ENCODE measurements at regions not wholly inside any gene's neighbourhood (a gene's known extent, or its start where the extent isn't known, plus 50 kb on each side); places are given as distances from the start of the nearest gene placed in this dataset.

DNA sequence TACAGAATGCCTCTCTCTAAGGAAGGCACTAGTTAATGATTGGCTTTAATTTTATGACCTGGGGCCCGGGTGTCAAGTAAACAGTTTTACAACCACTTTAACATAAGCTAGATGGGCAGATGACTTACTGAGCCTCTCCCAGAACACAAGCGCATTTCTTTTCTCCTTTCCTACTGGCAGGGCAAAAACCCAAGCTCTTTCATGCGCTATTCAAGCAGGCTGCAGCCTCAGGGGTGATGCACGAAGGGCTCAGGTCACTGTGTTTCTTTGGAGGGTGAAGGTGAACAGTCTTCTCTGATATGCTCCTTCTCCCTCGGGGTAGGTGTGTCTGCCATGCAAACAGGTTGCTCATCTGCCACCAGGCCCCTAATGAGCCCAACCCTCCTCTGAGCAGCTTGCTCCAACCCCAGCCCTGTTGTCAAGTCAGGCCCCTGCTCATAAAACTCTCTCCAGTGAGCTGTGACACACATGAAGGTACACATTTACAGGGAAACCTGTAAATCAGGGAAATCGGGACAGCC lies 73.5 kb upstream of the CDH4 start:
- H3K36me3 Mint-ChIP-seq = no peaks in the 10 kb centered on the region
- H3K4me3 Mint-ChIP-seq = no peak overlapping the region
- peaks cover 2% of the 10 kb centered on the region for H3K27me3 Mint-ChIP-seq
- H3K4me1 Mint-ChIP-seq = no peaks in the 10 kb centered on the region
- H3K27ac Mint-ChIP-seq = no peak overlapping the region
- no peaks in the 10 kb centered on the region for H3K9me3 Mint-ChIP-seq

DNA sequence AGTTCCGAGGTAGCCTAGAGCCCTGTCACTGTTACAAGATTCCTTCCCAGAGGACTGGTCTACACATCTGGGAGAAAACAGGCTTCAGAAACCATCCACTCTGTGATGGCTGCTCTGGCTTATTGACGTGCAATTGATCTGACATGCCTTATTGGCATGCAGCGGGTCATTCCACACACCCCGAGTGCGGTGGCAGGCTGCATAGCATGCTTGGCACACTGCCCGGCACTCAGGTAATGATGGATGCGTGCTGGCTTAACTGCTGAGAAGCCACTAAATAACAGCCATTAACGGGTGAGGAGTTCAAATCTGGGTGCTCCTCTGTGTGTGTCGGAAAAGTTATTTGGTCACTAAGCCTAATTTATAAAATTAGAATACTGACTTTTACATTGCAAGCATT lies 67.9 kb upstream of the CDH4 start:
- peaks cover 3% of the 10 kb centered on the region for H3K9me3 Mint-ChIP-seq
- H3K27ac Mint-ChIP-seq = no peak overlapping the region
- peaks cover 1% of the 10 kb centered on the region for H3K27me3 Mint-ChIP-seq
- H3K4me3 Mint-ChIP-seq = no peak overlapping the region
- no peaks in the 10 kb centered on the region for H3K36me3 Mint-ChIP-seq
- no peaks in the 10 kb centered on the region for H3K4me1 Mint-ChIP-seq

DNA sequence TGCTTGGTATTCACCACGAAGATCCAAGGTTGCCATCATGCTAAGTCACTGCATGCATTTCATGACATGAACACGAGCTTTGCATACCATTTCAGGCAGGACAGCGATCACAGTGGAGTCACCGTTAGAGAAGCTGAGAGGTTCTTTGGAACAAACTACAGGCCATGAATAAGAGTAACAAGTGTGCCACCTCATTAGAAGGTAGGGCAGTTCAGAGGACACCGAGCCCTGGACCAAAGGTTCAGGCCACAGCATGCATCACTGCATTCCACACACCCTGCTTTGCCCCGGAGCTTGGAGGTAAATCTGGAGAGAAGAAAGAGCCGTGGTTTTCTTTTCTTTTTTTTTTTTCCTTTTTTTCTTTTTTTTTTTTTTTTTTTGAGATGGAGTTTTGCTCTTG lies 66.9 kb upstream of the CDH4 start:
- H3K4me1 Mint-ChIP-seq = no peaks in the 10 kb centered on the region

GRCh38 chr20:61185841-61186601 lies 66.0 kb upstream of the CDH4 start:
- H3K4me3 Mint-ChIP-seq = no peak overlapping the region
- H3K4me1 Mint-ChIP-seq = no peaks in the 10 kb centered on the region
- peaks cover 3% of the 10 kb centered on the region for H3K9me3 Mint-ChIP-seq
- H3K27ac Mint-ChIP-seq = no peak overlapping the region
- peaks cover 4% of the 10 kb centered on the region for H3K27me3 Mint-ChIP-seq
- no peaks in the 10 kb centered on the region for H3K36me3 Mint-ChIP-seq

More for the DNA sequence above, 66.9 kb upstream of the CDH4 start:
- H3K4me3 Mint-ChIP-seq = no peak overlapping the region
- no peak overlapping the region for H3K27ac Mint-ChIP-seq
- peaks cover 3% of the 10 kb centered on the region for H3K9me3 Mint-ChIP-seq
- no peaks in the 10 kb centered on the region for H3K36me3 Mint-ChIP-seq
- H3K27me3 Mint-ChIP-seq = peaks cover 1% of the 10 kb centered on the region

GRCh38 chr20:61186771-61187472 lies 65.1 kb upstream of the CDH4 start:
- Mint-ChIP-seq H3K27me3 (peaks cover 4% of the 10 kb centered on the region), H3K4me1 (no peaks in the 10 kb centered on the region), H3K9me3 (peaks cover 3% of the 10 kb centered on the region), H3K4me3 (no peak overlapping the region), H3K36me3 (no peaks in the 10 kb centered on the region), H3K27ac (no peak overlapping the region)

- H3K27me3 Mint-ChIP-seq = peaks cover 10% of the 10 kb centered on the region
- H3K4me3 Mint-ChIP-seq = no peak overlapping the region
- H3K36me3 Mint-ChIP-seq = no peaks in the 10 kb centered on the region
- no peak overlapping the region for H3K27ac Mint-ChIP-seq
- H3K4me1 Mint-ChIP-seq = no peaks in the 10 kb centered on the region
- H3K9me3 Mint-ChIP-seq = peaks cover 3% of the 10 kb centered on the region
These were observed 62.5 kb upstream of the CDH4 start for GRCh38 chr20:61189534-61189933.

DNA sequence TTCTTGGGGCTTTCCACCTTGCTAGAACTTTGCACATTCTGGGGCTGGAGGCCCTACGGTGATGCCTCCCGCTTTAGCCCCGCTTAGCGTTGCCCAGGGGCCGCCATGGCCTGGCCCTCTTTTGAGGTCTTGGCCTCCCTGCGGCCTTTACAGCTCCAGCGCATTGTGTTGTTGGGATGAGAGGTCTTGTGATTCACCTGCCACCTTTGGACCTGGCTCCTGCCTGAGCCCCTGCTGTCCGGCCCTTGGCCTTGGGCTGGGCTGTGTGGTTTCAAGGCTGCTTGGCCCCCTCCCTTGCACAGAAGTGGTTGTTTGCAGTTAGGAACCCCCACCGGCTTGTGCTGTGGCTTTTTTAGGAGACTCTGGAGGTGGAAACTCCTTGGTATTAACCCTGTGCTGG lies 61.0 kb upstream of the CDH4 start:
- H3K27me3 Mint-ChIP-seq = peaks cover 11% of the 10 kb centered on the region
- no peaks in the 10 kb centered on the region for H3K36me3 Mint-ChIP-seq
- no peaks in the 10 kb centered on the region for H3K4me1 Mint-ChIP-seq
- no peak overlapping the region for H3K27ac Mint-ChIP-seq
- H3K4me3 Mint-ChIP-seq = no peak overlapping the region
- no peaks in the 10 kb centered on the region for H3K9me3 Mint-ChIP-seq

DNA sequence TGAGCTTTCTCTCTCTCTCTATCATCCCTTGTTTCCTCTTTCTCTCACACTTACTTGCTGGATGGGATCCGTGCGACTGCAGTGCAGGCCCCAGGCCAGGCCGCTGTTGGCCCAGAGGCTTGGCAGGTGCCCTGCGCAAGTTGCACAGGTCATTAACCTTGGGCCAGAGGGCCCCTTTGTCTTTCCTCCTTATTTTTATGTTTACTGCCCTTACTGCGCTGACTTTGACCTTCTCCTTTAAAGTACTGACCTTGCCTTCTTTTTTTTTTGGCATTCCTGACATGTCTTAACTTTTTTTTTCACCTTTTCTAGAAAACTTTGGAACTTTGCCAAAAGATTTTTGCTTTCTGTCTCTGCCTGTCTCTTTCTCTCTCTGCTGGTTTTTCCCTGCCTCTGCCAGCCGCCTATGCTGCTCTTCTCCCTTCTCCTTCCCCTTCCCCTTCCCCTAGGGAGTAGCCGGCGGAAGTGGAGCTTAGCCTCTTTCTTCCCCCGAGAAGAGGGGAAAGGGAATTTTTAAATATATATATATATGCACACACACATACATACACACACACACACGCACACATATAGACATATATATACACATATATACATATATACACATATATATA lies 59.6 kb upstream of the CDH4 start:
- Mint-ChIP-seq H3K27ac (no peak overlapping the region), H3K27me3 (peaks cover 18% of the 10 kb centered on the region), H3K36me3 (no peaks in the 10 kb centered on the region), H3K4me1 (no peaks in the 10 kb centered on the region), H3K4me3 (no peak overlapping the region), H3K9me3 (no peaks in the 10 kb centered on the region)

DNA sequence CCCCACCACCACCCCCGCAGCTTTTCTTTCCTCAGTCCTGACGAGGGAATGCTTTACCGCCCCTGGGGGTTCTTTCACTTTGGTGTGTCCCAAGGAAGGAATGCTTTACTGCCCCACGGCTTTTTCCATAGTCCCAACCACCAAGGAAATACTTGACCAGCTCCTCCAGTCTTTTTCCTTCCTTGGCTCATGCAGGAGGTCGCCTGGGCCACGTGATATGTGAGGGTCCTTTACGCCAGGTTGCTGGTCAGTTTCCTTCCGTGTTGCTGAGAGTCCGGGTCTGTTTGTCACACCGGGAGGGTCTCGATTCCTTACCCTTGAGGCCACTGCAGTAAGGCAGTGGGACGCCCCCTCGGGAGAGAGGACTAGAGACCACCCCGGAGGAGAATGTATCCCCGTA lies 58.9 kb upstream of the CDH4 start:
- H3K36me3 Mint-ChIP-seq = no peaks in the 10 kb centered on the region
- H3K27ac Mint-ChIP-seq = no peak overlapping the region
- H3K27me3 Mint-ChIP-seq = peaks cover 18% of the 10 kb centered on the region
- no peak overlapping the region for H3K4me3 Mint-ChIP-seq
- no peaks in the 10 kb centered on the region for H3K4me1 Mint-ChIP-seq
- no peaks in the 10 kb centered on the region for H3K9me3 Mint-ChIP-seq
